WTC11 (cell line): ENCODE measurements at regions not wholly inside any gene's neighbourhood (a gene's known extent, or its start where the extent isn't known, plus 50 kb on each side); places are given as distances from the start of the nearest gene placed in this dataset.

Source experiments
- ATAC-seq: fragments of 200-7000 bp; cut with Tn5 transposase; 2 replicates; pipeline ENCODE4 v1.10.0; 2021; ENCODE audit warnings: mild to moderate bottlenecking, moderate library complexity
- CTCF ChIA-PET: fragments of 300-600 bp; sonication (Branson Sonifier 250); formaldehyde crosslinking; loops from one replicate; lab custom pipeline; 2021; ENCODE audit warnings: antibody characterized with exemption; lab: Charles Lee
- POLR2A ChIA-PET: fragments of 350-600 bp; sonication (Branson Sonifier 250); formaldehyde crosslinking; loops from one replicate; lab custom pipeline; 2021; ENCODE audit warnings: antibody characterized with exemption; lab: Charles Lee
- DNase-seq: peaks from one replicate; pipeline ENCODE4 v3.0.0; 2021; ENCODE audit warnings: low spot score
- H3K27ac Mint-ChIP-seq: 2 replicates; pipeline ENCODE4 v1.8.0; 2021; ENCODE audit warnings: mixed read lengths
- H3K27me3 Mint-ChIP-seq: 2 replicates; pipeline ENCODE4 v1.8.0; 2021; ENCODE audit warnings: low read depth, mild to moderate bottlenecking, moderate library complexity, mixed read lengths
- H3K36me3 Mint-ChIP-seq: 2 replicates; pipeline ENCODE4 v1.8.0; 2021; ENCODE audit warnings: mixed read lengths
- H3K4me1 Mint-ChIP-seq: 2 replicates; pipeline ENCODE4 v1.8.0; 2022; ENCODE audit warnings: mixed read lengths
- H3K4me3 Mint-ChIP-seq: 2 replicates; pipeline ENCODE4 v1.8.0; 2021; ENCODE audit warnings: mild to moderate bottlenecking, moderate library complexity, mixed read lengths
- H3K9me3 Mint-ChIP-seq: 2 replicates; pipeline ENCODE4 v1.8.0; 2021; ENCODE audit warnings: mixed read lengths
- ATF1 ChIP-seq: sonication (generic); formaldehyde crosslinking; IDR thresholded peaks from 2 replicates; pipeline ENCODE4 v1.8.1; 2023; ENCODE audit warnings: mild to moderate bottlenecking, moderate library complexity, missing genetic modification reagents
- CREM ChIP-seq: sonication (generic); formaldehyde crosslinking; IDR thresholded peaks from 2 replicates; pipeline ENCODE4 v1.8.1; 2022; ENCODE audit warnings: mild to moderate bottlenecking, missing genetic modification reagents, moderate library complexity
- FOXJ3 ChIP-seq: sonication (generic); formaldehyde crosslinking; IDR thresholded peaks from 2 replicates; pipeline ENCODE4 v1.9.0; 2021; ENCODE audit warnings: missing genetic modification reagents, mild to moderate bottlenecking, borderline replicate concordance
- HMGA2 ChIP-seq: fragments of 250-450 bp; sonication (Bioruptor Pico); IDR thresholded peaks from 2 replicates; pipeline ENCODE4 v1.4.0; 2021; ENCODE audit warnings: mild to moderate bottlenecking, moderate library complexity
- IRF2 ChIP-seq: sonication (generic); formaldehyde crosslinking; IDR thresholded peaks from 2 replicates; pipeline ENCODE4 v1.8.0; 2022; ENCODE audit warnings: low read depth, missing genetic modification reagents, borderline replicate concordance
- JUN ChIP-seq: sonication (generic); formaldehyde crosslinking; IDR thresholded peaks from 2 replicates; pipeline ENCODE4 v1.8.0; 2023; ENCODE audit warnings: mild to moderate bottlenecking, missing genetic modification reagents
- KAT7 ChIP-seq: sonication (generic); formaldehyde crosslinking; IDR thresholded peaks from 2 replicates; pipeline ENCODE4 v1.8.1; 2023; ENCODE audit warnings: missing genetic modification reagents, mild to moderate bottlenecking, borderline replicate concordance
- MXD4 ChIP-seq: fragments of 250-450 bp; sonication (Bioruptor Pico); IDR thresholded peaks from 2 replicates; pipeline ENCODE4 v1.8.0; 2021; ENCODE audit warnings: mild to moderate bottlenecking, moderate library complexity, borderline replicate concordance
- NFATC4 ChIP-seq: fragments of 250-450 bp; sonication (Bioruptor Pico); IDR thresholded peaks from 2 replicates; pipeline ENCODE4 v1.9.0; 2021; ENCODE audit warnings: mild to moderate bottlenecking
- RORB ChIP-seq: fragments of 250-450 bp; sonication (Bioruptor Pico); IDR thresholded peaks from 2 replicates; pipeline ENCODE4 v1.9.0; 2021; ENCODE audit warnings: mild to moderate bottlenecking
- ZNF416 ChIP-seq: fragments of 250-450 bp; sonication (Bioruptor Pico); IDR thresholded peaks from 2 replicates; pipeline ENCODE4 v1.9.0; 2021; ENCODE audit warnings: mild to moderate bottlenecking, inconsistent platforms
- TF ChIP-seq, protein P1 (sequence below): fragments of 200-600 bp; IDR thresholded peaks from 2 replicates; pipeline ENCODE4 v1.8.0; 2022; ENCODE audit warnings: antibody characterized with exemption
- TF ChIP-seq, protein P2 (sequence below): sonication (generic); formaldehyde crosslinking; IDR thresholded peaks from 2 replicates; pipeline ENCODE4 v1.8.1; 2022; ENCODE audit warnings: mild to moderate bottlenecking, missing genetic modification reagents, moderate library complexity, borderline replicate concordance
- TF ChIP-seq, protein P3 (sequence below): sonication (generic); formaldehyde crosslinking; IDR thresholded peaks from 2 replicates; pipeline ENCODE4 v1.8.1; 2022; ENCODE audit warnings: low read depth, missing genetic modification reagents, borderline replicate concordance
- TF ChIP-seq, protein P4 (sequence below): sonication (generic); formaldehyde crosslinking; IDR thresholded peaks from 2 replicates; pipeline ENCODE4 v1.8.1; 2023; ENCODE audit warnings: mild to moderate bottlenecking, missing genetic modification reagents, moderate library complexity
- TF ChIP-seq, protein P5 (sequence below): sonication (generic); formaldehyde crosslinking; IDR thresholded peaks from 2 replicates; pipeline ENCODE4 v1.8.1; 2023; ENCODE audit warnings: mild to moderate bottlenecking, missing genetic modification reagents
- TF ChIP-seq, protein P6 (sequence below): fragments of 250-450 bp; sonication (Bioruptor Pico); IDR thresholded peaks from 2 replicates; pipeline ENCODE4 v1.9.0; 2021; ENCODE audit warnings: moderate library complexity, mild to moderate bottlenecking, inconsistent platforms, borderline replicate concordance
- TF ChIP-seq, protein P7 (sequence below): fragments of 250-450 bp; sonication (Bioruptor Pico); conservative IDR thresholded peaks from 2 replicates; pipeline ENCODE4 v1.9.0; 2021; ENCODE audit warnings: mild to moderate bottlenecking
- TF ChIP-seq, protein P8 (sequence below): fragments of 250-450 bp; sonication (Bioruptor Pico); IDR thresholded peaks from 2 replicates; pipeline ENCODE4 v1.9.0; 2021; ENCODE audit warnings: mild to moderate bottlenecking
- TF ChIP-seq, protein P9 (sequence below): fragments of 250-450 bp; sonication (Bioruptor Pico); IDR thresholded peaks from 2 replicates; pipeline ENCODE4 v2.1.2; 2022; ENCODE audit warnings: mild to moderate bottlenecking, moderate library complexity

DNA sequence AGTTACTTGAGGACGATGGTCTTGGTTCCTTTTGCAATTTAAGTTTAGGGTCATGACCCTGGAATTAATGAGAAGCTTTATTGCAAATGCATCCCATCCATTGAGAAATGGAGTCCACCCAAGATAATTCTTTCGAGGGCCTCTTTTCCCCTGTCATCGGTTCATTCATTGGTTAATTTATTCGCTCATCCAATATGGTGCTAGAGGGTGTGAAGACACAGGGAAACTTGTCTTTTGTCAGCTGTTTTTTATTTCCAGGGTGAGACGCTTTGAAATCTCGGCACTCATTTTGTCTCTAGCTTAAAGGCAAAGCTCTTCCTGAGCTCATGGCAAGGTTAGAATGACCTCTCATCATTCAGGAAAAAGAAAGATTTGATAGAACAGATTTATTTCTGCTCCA, 464.2 kb upstream of the EEF2KMT start:
- H3K9me3 Mint-ChIP-seq, result peaks cover 89% of the 10 kb centered on the region
- ATAC-seq, result no peak
- H3K27ac Mint-ChIP-seq, result no peak overlapping the region
- H3K4me1 Mint-ChIP-seq, result no peaks in the 10 kb centered on the region
- ChIA-PET POLR2A (no interaction called here), CTCF (no interaction called here)
- TF ChIP-seq, protein P1, sequence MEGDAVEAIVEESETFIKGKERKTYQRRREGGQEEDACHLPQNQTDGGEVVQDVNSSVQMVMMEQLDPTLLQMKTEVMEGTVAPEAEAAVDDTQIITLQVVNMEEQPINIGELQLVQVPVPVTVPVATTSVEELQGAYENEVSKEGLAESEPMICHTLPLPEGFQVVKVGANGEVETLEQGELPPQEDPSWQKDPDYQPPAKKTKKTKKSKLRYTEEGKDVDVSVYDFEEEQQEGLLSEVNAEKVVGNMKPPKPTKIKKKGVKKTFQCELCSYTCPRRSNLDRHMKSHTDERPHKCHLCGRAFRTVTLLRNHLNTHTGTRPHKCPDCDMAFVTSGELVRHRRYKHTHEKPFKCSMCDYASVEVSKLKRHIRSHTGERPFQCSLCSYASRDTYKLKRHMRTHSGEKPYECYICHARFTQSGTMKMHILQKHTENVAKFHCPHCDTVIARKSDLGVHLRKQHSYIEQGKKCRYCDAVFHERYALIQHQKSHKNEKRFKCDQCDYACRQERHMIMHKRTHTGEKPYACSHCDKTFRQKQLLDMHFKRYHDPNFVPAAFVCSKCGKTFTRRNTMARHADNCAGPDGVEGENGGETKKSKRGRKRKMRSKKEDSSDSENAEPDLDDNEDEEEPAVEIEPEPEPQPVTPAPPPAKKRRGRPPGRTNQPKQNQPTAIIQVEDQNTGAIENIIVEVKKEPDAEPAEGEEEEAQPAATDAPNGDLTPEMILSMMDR, result no peak
- TF ChIP-seq, protein P2, sequence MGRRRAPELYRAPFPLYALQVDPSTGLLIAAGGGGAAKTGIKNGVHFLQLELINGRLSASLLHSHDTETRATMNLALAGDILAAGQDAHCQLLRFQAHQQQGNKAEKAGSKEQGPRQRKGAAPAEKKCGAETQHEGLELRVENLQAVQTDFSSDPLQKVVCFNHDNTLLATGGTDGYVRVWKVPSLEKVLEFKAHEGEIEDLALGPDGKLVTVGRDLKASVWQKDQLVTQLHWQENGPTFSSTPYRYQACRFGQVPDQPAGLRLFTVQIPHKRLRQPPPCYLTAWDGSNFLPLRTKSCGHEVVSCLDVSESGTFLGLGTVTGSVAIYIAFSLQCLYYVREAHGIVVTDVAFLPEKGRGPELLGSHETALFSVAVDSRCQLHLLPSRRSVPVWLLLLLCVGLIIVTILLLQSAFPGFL, result no peak
- TF ChIP-seq NFATC4 (CRISPR knock-in tag), result no peak
- no peak for TF ChIP-seq MXD4 (CRISPR knock-in tag)
- TF ChIP-seq JUN, result no peak
- TF ChIP-seq ZNF416 (CRISPR knock-in tag), result no peak
- TF ChIP-seq, protein P3, sequence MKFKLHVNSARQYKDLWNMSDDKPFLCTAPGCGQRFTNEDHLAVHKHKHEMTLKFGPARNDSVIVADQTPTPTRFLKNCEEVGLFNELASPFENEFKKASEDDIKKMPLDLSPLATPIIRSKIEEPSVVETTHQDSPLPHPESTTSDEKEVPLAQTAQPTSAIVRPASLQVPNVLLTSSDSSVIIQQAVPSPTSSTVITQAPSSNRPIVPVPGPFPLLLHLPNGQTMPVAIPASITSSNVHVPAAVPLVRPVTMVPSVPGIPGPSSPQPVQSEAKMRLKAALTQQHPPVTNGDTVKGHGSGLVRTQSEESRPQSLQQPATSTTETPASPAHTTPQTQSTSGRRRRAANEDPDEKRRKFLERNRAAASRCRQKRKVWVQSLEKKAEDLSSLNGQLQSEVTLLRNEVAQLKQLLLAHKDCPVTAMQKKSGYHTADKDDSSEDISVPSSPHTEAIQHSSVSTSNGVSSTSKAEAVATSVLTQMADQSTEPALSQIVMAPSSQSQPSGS (CRISPR knock-in tag), result no peak
- TF ChIP-seq, protein P4, sequence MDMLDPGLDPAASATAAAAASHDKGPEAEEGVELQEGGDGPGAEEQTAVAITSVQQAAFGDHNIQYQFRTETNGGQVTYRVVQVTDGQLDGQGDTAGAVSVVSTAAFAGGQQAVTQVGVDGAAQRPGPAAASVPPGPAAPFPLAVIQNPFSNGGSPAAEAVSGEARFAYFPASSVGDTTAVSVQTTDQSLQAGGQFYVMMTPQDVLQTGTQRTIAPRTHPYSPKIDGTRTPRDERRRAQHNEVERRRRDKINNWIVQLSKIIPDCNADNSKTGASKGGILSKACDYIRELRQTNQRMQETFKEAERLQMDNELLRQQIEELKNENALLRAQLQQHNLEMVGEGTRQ (CRISPR knock-in tag), result no peak
- TF ChIP-seq, protein P5, sequence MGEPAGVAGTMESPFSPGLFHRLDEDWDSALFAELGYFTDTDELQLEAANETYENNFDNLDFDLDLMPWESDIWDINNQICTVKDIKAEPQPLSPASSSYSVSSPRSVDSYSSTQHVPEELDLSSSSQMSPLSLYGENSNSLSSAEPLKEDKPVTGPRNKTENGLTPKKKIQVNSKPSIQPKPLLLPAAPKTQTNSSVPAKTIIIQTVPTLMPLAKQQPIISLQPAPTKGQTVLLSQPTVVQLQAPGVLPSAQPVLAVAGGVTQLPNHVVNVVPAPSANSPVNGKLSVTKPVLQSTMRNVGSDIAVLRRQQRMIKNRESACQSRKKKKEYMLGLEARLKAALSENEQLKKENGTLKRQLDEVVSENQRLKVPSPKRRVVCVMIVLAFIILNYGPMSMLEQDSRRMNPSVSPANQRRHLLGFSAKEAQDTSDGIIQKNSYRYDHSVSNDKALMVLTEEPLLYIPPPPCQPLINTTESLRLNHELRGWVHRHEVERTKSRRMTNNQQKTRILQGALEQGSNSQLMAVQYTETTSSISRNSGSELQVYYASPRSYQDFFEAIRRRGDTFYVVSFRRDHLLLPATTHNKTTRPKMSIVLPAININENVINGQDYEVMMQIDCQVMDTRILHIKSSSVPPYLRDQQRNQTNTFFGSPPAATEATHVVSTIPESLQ (CRISPR knock-in tag), result no peak
- TF ChIP-seq CREM (CRISPR knock-in tag), result no peak
- TF ChIP-seq FOXJ3 (CRISPR knock-in tag), result no peak
- TF ChIP-seq, protein P6, sequence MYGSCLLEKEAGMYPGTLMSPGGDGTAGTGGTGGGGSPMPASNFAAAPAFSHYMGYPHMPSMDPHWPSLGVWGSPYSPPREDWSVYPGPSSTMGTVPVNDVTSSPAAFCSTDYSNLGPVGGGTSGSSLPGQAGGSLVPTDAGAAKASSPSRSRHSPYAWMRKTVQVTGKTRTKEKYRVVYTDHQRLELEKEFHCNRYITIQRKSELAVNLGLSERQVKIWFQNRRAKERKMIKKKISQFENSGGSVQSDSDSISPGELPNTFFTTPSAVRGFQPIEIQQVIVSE (CRISPR knock-in tag), result no peak
- DNase-seq, result no peak
- no peak overlapping the region for H3K4me3 Mint-ChIP-seq
- peaks cover 5% of the 10 kb centered on the region for H3K27me3 Mint-ChIP-seq
- H3K36me3 Mint-ChIP-seq, result peaks cover 58% of the 10 kb centered on the region

DNA sequence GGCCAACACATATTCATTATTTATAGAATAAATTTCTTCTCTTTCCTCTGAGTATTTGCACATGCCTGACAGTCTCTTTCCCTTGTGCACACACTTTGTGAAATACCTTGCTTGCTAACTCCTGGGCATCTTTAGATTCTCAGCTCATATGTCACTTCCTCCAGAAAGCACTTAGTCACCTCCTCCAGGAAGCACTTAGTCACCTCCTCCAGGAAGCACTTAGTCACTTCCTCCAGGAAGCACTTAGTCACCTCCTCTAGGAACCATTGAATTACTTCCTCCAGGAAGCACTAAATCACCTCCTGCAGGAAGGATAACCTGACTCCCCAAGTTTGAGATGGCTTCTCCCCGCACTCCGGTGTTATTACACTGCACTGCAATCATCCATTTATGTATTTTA, 462.5 kb upstream of the EEF2KMT start:
- Mint-ChIP-seq H3K4me3 (no peak overlapping the region), H3K27me3 (peaks cover 5% of the 10 kb centered on the region), H3K27ac (no peak overlapping the region), H3K9me3 (peaks cover 89% of the 10 kb centered on the region), H3K36me3 (peaks cover 58% of the 10 kb centered on the region), H3K4me1 (no peaks in the 10 kb centered on the region)
- DNase-seq (no peak), ATAC-seq (no peak)
- ChIA-PET POLR2A (no interaction called here), CTCF (no interaction called here)
- TF ChIP-seq HMGA2 (no peak), RORB (no peak), MXD4 (CRISPR knock-in tag) (no peak), KAT7 (CRISPR knock-in tag) (no peak), IRF2 (CRISPR knock-in tag) (no peak), ATF1 (CRISPR knock-in tag) (no peak)
- TF ChIP-seq, protein P7, sequence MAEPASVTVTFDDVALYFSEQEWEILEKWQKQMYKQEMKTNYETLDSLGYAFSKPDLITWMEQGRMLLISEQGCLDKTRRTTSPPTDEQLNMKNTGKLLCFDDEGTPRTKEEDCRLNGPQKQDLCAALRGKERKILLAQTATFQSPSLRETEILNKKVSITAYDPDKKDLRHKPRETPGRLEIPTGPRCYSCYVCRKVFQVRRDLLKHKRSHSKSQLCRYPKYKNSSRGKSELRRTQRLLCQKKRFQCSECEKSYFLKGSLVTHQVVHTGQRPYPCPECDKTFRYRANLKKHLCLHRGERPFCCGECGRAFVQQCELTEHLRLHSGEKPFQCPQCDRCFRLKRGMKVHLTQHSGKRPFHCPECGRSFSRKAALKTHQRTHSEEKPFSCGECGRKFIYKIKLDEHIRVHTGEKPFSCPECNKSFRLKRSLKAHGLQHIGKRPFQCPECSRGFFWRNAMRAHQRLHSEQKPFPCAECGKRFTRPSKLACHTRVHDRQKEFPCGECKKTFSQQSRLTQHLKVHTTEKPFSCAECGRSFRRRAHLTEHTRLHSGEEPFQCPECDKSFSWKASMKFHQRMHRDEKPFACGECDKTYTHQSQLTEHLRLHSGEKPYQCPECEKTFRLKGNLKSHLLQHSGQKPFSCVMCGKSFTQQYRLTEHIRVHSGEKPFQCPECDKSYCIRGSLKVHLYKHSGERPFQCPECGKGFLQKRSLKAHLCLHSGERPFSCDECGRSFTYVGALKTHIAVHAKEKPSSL, result no peak
- TF ChIP-seq, protein P2, result no peak
- TF ChIP-seq, protein P4 (CRISPR knock-in tag), result no peak
- TF ChIP-seq, protein P8, sequence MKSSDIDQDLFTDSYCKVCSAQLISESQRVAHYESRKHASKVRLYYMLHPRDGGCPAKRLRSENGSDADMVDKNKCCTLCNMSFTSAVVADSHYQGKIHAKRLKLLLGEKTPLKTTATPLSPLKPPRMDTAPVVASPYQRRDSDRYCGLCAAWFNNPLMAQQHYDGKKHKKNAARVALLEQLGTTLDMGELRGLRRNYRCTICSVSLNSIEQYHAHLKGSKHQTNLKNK (CRISPR knock-in tag), result no peak
- TF ChIP-seq, protein P9, sequence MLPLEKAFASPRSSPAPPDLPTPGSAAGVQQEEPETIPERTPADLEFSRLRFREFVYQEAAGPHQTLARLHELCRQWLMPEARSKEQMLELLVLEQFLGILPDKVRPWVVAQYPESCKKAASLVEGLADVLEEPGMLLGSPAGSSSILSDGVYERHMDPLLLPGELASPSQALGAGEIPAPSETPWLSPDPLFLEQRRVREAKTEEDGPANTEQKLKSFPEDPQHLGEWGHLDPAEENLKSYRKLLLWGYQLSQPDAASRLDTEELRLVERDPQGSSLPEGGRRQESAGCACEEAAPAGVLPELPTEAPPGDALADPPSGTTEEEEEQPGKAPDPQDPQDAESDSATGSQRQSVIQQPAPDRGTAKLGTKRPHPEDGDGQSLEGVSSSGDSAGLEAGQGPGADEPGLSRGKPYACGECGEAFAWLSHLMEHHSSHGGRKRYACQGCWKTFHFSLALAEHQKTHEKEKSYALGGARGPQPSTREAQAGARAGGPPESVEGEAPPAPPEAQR, result no peak
